PFSK-1 (cell line): ENCODE measurements at regions not wholly inside any gene's neighbourhood (a gene's known extent, or its start where the extent isn't known, plus 50 kb on each side); places are given as distances from the start of the nearest gene placed in this dataset.

Source experiments
- FOXP2 ChIP-seq: optimal IDR thresholded peaks from 2 replicates; pipeline ENCODE3; 2011; ENCODE audit warnings: borderline replicate concordance, control low read depth, inconsistent platforms; ENCODE audit not compliant: insufficient read depth; ENCODE audit errors: extremely low read length, extremely low read depth
- POLR2AphosphoS5 ChIP-seq: IDR thresholded peaks from 2 replicates; pipeline ENCODE4 v1.6.1; 2012; ENCODE audit warnings: low read depth, mild to moderate bottlenecking, control low read depth, low read length, moderate library complexity
- REST ChIP-seq, 2 experiments: IDR thresholded peaks; 2 replicates each; pipeline versions ENCODE4 v1.6.1 to v1.8.0; 2011 to 2012; ENCODE audit warnings: low read depth in 2 of 2, low read length in 2 of 2, control low read depth in 1 of 2, inconsistent platforms in 1 of 2, mild to moderate bottlenecking in 1 of 2, moderate library complexity in 1 of 2; ENCODE audit not compliant: insufficient read depth in 1 of 2
- SIN3A ChIP-seq: IDR thresholded peaks from 2 replicates; pipeline ENCODE4 v1.6.1; 2012; ENCODE audit warnings: mild to moderate bottlenecking, low read length, moderate library complexity, borderline replicate concordance; ENCODE audit not compliant: insufficient read depth
- TAF1 ChIP-seq: IDR thresholded peaks from 2 replicates; pipeline ENCODE4 v1.6.1; 2012; ENCODE audit warnings: low read length, control low read depth, borderline replicate concordance; ENCODE audit not compliant: insufficient read depth

DNA sequence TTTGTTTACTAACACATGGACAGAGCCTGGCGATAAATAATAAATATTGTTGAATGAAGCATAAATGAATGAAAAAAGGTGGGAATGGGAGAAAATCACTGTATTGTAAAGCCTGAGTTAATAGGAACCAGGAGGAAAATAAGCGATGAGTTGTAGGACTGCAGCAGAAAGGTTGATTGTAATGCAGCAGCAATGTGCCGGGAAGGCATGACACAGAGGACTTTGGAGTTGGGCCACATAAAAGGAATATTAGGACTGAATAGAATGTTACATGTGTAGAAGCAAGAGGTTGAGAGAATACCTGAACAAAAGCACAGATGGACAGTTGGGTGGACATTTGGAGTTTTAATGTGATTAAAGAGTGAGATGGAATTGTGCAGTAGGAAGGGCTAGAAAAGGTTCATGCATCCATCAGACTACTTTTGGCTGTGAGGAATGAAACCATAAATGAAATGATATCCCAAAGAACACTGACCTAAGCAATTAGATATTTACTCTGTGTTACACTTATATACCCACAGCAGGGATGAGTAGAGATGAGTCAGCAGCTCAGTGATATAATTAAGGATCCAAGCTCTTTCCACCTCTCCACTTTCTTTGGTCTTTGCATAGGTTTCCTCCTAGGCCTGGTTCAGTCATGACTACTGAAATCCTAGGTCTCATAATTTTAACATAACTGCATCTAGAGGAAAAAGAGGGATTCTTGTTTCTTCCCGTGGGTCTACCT is 55.4 kb downstream of the CCER1 start:
- no peak for TF ChIP-seq POLR2AphosphoS5
- TF ChIP-seq FOXP2 = no peak
- no peak for TF ChIP-seq TAF1
- TF ChIP-seq SIN3A = no peak
- TF ChIP-seq REST (IDR thresholded peaks at IDR 0.05; ENCODE audit: insufficient read depth in 1 of 2, low read depth in 2 of 2, low read length in 2 of 2) = no peak
